ENCODE measurements at regions not wholly inside any gene's neighbourhood (a gene's known extent, or its start where the extent isn't known, plus 50 kb on each side); places are given as distances from the start of the nearest gene placed in this dataset.

DNA sequence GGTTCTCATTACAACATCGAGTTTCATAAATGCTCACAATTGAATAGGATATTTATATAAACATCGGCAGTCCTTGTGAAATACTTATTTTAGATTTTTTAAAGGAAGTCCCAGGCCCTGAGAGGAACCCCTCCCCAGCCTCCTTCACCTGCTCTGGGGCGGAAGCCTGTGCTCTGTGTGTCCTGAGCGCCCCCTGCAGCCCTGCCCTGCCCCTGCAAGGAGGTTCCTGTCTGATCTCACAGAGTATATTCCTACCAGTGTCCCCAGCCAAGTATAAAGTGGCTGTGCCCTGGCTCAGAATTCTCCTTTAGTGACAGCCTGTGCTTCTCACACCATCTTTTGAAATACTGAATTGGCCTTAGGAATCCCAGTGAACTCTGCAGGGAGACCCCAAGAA is 659.5 kb downstream of the TMEM121 start:
- H3K36me3 Mint-ChIP-seq (ENCODE audit: low read depth): peaks cover 32% of the 10 kb centered on the region; the same call in 2 of the 3 replicates
- no peak overlapping the region for H3K4me3 Mint-ChIP-seq

DNA sequence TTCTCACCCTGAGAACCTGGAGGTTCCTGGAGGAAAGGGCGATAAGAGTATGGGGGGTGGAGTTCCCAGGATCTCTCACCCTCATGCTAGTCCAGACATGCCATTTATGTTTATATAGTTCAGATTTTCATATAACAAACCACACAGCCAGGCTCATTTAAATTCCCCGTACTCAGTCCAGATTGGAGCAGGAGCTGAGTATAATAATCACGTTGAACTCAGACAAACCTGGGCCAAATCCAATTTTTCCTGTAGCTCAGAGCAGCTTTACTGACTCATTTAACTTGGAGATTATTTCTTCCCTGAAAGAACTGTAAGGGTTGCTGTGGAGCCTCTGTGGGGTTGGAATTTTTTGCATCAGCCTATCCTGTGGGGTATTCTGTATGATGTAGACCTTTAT is 660.8 kb downstream of the TMEM121 start:
- Histone ChIP-seq H3K27me3 (ENCODE audit: insufficient read depth) (no peaks in the 10 kb centered on the region), H3K4me1 (ENCODE audit: insufficient read depth) (no peaks in the 10 kb centered on the region), H3K27ac (ENCODE audit: low read depth) (no peak overlapping the region), H3K4me2 (no peak overlapping the region), H2AFZ (no peak overlapping the region), H3K79me2 (replicated peaks; ENCODE audit: insufficient read depth) (no peaks in the 10 kb centered on the region), H3K4me3 (no peak overlapping the region), H3K36me3 (ENCODE audit: insufficient read depth) (peaks cover 8% of the 10 kb centered on the region; the same call in 1 of the 2 replicates), H4K20me1 (replicated peaks; ENCODE audit: insufficient read depth) (no peaks in the 10 kb centered on the region), H3K9me2 (ENCODE audit: insufficient read depth) (no peaks in the 10 kb centered on the region), H3F3A (replicated peaks; ENCODE audit: low read depth) (no peaks in the 10 kb centered on the region)
- no peak for DNase-seq (ENCODE audit: low spot score)
- no peak for ATAC-seq
- Mint-ChIP-seq H3K9me3 (peaks cover 98% of the 10 kb centered on the region), H3K27me3 (ENCODE audit: insufficient read depth, low read depth, poor library complexity) (peaks cover 2% of the 10 kb centered on the region), H3K4me1 (no peaks in the 10 kb centered on the region), H3K27ac (no peak overlapping the region), H3K4me3 (no peak overlapping the region), H3K36me3 (ENCODE audit: low read depth) (peaks cover 31% of the 10 kb centered on the region; the same call in 2 of the 3 replicates)
- no peak for TF ChIP-seq CREB1 (CRISPR knock-in tag; IDR thresholded peaks at IDR 0.05; ENCODE audit: low read depth)
- TF ChIP-seq REST (IDR thresholded peaks at IDR 0.05; ENCODE audit: unreplicated experiment): no peak
- no peak for TF ChIP-seq EZH2phosphoT487 (IDR thresholded peaks at IDR 0.05; ENCODE audit: unreplicated experiment)
- no peak for TF ChIP-seq STAT1 (IDR thresholded peaks at IDR 0.05; ENCODE audit: unreplicated experiment)
- TF ChIP-seq POLR2AphosphoS5 (IDR thresholded peaks at IDR 0.05; ENCODE audit: low read depth): no peak
- no peak for TF ChIP-seq EZH2 (IDR thresholded peaks at IDR 0.05; ENCODE audit: low read depth, unreplicated experiment)
- TF ChIP-seq ZNF331 (CRISPR knock-in tag; IDR thresholded peaks at IDR 0.05; ENCODE audit: low read depth): no peak

More for the DNA sequence above, 659.5 kb downstream of the TMEM121 start:
- H3K79me2 ChIP-seq (replicated peaks; ENCODE audit: insufficient read depth): no peaks in the 10 kb centered on the region
- peaks cover 4% of the 10 kb centered on the region; the same call in 1 of the 2 replicates for H3K36me3 ChIP-seq (ENCODE audit: insufficient read depth)
- no peak for ATAC-seq
- no peaks in the 10 kb centered on the region for H3K4me1 Mint-ChIP-seq
- no peak overlapping the region for H2AFZ ChIP-seq
- no peaks in the 10 kb centered on the region for H3F3A ChIP-seq (replicated peaks; ENCODE audit: low read depth)
- H3K9me2 ChIP-seq (ENCODE audit: insufficient read depth): no peaks in the 10 kb centered on the region
- peaks cover 100% of the 10 kb centered on the region for H3K9me3 Mint-ChIP-seq
- no peak overlapping the region for H3K27ac ChIP-seq (ENCODE audit: low read depth)
- no peak for DNase-seq (ENCODE audit: low spot score)
- no peak overlapping the region for H3K27ac Mint-ChIP-seq
- H3K27me3 Mint-ChIP-seq (ENCODE audit: insufficient read depth, low read depth, poor library complexity): no peaks in the 10 kb centered on the region
- no peaks in the 10 kb centered on the region for H4K20me1 ChIP-seq (replicated peaks; ENCODE audit: insufficient read depth)
- TF ChIP-seq ETS1 (IDR thresholded peaks at IDR 0.05): no peak
- TF ChIP-seq EZH2phosphoT487 (IDR thresholded peaks at IDR 0.05; ENCODE audit: unreplicated experiment): no peak
- no peak for TF ChIP-seq CREB1 (CRISPR knock-in tag; IDR thresholded peaks at IDR 0.05; ENCODE audit: low read depth)
- TF ChIP-seq REST (IDR thresholded peaks at IDR 0.05; ENCODE audit: unreplicated experiment): no peak
- no peak for TF ChIP-seq JUNB (IDR thresholded peaks at IDR 0.05; ENCODE audit: unreplicated experiment)
- no peak for TF ChIP-seq POLR2AphosphoS5 (IDR thresholded peaks at IDR 0.05; ENCODE audit: low read depth)
- no peak for TF ChIP-seq ZNF114 (CRISPR knock-in tag; IDR thresholded peaks at IDR 0.05)
- no peak for TF ChIP-seq STAT1 (IDR thresholded peaks at IDR 0.05; ENCODE audit: unreplicated experiment)
- H3K27me3 ChIP-seq (ENCODE audit: insufficient read depth): no peaks in the 10 kb centered on the region
- H3K4me1 ChIP-seq (ENCODE audit: insufficient read depth): no peaks in the 10 kb centered on the region
- H3K4me2 ChIP-seq: no peak overlapping the region
- H3K4me3 ChIP-seq: no peak overlapping the region
